Suppressor macrophage (primary cell): ENCODE measurements at regions not wholly inside any gene's neighbourhood (a gene's known extent, or its start where the extent isn't known, plus 50 kb on each side); places are given as distances from the start of the nearest gene placed in this dataset.
A peak's percentile ranks its signal among the peaks of the same experiment; 100 is the strongest.

Experiments
- DNase-seq, 4 experiments: peaks; one replicate each; pipeline ENCODE4 v3.0.0-alpha.2; 2020 to 2022

DNA sequence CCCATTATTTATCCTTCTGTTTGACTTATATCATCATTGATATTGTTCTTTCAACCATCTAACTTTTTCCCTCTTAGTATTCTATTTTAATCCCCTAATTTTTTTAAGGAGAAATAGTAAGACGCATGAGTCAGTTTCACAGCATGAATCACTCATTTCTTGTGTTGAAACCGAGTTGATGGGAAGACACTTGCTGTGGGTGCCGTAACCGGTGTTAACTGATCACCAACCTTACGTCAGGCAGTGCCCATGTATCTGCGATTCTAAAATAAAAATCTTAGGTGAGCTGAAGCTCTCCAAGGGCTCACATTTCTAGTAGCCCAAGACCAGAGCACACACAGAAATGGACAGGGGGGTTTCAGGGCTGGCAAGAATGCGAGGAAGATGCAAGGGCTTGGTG, 348.1 kb downstream of the GALR1 start:
- DNase-seq = no peak

DNA sequence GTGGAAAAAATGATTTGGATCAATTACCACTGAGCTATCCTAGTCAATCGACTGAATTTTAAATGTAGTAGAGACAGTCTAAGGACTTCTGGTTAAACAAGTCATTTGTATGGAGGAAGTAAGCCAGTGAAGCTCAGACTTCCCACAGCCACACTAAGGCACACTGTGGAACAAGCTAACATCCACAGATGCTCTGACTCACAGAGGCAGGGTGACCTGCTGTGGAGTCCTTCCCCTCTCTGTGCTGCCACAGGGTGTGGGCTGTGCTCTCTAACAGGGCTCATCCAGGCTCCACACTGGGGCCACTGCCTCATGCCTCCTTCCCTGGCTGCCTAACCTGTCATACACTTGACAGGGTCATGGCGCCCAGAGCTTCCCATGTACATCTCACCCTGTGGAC, 351.0 kb downstream of the GALR1 start:
- no peak for DNase-seq

DNA sequence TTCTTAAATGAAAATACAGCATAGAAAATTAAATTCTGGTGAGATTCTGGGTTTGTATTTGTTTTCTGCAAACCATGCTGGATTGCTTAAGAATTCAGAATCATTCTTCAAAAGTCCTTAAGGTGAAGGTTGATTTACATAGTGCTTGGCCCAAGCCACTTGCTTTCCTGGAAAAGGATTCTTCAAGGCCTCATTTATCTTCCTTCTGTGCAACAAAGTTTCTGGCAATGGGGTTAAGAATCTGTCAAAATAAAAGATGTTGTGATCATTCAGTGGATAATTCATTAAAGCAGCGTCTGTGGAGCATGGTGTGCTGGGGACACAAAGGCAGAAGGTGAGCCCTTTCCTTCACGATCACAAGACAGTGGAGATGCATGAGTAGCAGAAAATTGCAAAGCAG, 351.9 kb downstream of the GALR1 start:
- no peak for DNase-seq

DNA sequence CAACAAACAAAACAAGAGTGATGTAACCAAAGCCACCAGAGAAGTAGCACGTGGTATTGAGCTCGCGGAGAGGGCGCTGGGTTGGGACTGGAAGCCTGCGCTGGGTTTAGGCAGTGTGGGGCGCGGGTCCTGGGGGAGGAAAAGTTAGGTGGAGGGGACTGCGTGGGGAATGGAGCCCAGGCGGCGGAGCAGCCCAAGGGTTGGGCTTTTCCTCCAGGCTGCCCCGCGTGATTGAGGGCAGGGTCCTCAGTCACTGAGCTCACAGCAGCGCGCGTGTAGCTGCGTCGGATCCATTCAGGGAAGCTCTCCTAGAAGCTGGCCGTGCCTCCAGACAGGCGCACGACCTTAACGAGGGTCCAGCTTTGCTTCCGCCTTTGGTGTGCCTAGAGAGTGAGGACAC, 357.4 kb downstream of the GALR1 start:
- no peak for DNase-seq

DNA sequence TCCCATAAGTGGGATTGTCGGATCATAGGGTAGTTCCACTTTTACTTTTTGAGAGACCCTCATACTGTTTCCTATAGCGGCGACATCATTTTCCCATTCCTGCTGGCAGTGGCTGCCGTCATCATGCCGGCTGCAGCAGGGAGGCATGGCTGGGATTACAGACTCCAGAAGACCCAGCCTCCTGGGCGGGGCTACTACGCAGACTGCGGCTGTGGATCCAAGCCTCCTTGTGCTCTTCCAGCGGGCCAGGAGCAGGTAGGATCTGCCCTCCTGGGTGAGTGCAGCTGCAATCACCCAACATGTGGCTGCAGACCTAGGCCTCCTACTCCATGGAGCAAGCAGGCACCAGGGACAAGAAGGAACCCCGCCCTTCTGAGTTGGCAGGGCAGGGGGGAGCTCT, 359.2 kb downstream of the GALR1 start:
- DNase-seq = no peak

DNA sequence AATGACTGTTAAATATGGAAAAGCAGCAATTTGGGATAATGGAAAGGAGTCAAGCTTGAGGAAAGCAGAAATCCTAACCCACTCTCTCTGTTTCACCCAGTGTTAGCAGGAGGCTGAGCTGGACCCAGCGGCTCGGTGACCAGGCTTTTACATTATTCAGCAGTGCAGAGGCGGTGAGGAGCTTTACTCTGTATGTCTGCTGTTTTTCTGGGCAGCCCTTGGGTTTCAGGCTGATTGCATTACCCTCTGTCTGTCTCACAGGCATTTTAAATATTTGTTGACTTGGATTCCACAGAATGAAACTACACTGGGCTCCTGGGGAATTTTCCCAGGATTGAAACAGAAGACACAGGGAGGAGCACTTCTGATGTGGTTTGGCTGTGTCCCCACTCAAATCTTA, 368.0 kb downstream of the GALR1 start:
- no peak for DNase-seq

DNA sequence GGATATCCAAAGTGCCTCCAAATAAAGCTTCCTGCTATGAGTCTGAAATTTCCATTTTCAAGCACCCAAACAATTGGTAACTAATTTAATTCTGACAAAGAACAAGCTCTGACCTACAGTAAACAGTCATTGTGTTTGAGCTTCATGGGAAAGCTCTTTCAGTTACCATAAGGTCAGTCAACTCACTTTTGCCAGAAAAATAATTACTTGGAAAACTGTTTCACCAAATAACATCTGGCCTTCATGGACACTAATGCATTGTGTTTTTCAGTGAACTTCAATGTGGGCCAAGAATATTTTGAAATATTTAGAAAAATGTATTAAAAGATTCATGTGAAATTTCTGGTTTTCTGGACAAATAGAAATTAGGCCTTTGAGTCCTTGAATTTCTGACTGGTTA, 369.9 kb downstream of the GALR1 start:
- no peak for DNase-seq

DNA sequence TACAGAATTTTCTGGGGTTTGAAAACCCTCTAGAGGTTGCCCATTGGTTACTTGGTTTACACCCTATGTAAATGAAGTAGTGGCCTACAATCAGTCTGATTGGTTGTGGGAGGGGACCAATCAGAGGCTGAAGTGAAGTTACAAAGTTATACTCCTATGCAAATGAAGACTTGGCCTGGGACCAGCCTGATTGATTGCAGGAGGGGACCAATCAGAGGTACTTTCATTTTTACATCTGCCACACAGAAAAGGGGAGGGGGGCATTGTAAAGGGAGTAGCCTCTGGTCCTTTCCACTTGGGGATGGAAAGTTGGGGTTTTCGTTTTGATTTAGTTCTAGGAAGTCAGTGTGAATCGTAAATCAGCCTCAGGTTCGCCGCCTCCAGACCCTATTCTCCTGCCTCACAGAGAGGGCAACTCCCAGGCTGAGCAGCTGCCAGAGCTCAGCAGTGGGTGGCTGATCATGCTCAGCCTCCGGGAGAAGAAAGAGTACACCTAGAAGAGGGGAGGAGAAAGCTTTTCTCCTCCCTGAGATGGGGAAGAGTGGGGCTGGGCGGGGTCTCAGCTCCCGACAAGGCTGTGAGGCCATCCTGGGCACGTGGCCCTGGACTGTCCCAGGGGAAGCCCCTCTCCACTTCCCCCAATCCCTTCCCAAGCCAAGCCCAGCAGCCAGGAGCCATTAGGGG, 372.5 kb downstream of the GALR1 start:
- no peak for DNase-seq

DNA sequence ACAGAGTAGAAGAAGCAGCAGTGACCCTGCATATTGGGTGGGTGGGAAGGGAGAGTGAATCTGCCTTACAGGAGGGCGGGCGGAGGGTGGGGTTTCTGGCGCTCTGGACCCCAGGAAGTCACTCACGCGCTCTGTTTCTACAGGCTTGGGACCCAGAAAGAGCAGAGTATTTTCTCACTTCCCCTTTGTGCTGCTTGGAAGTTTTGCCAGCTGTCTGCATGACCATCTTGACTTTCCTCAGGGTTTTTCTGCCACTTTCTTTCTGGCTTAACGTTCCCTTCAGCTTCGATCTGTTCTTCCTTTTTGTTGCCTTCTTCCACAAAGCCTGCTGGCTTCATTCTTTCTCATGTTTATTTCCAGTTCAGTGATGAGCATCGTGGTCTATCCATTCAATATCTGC, 383.1 kb downstream of the GALR1 start:
- peak in 1 of 4 experiments; percentile 7 for DNase-seq

DNA sequence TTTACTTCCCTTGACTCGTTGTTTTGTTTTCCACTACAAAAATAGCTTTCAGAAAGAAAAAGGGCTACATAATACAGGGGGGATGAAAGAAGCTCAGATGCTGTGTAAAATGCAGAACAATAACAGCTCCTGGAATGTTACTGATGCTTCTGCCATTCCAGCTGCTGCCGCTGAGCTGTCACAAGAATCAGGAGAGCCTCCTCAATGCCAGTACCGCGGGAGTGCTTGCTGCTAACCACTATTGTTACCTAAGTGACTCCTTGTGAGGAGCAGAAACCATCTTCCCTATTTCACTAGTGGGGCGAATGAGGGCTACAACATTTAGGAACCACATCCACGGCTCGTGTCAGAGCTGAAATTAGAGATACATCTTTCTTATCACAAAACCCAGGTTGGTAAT, 384.8 kb downstream of the GALR1 start:
- DNase-seq = no peak

DNA sequence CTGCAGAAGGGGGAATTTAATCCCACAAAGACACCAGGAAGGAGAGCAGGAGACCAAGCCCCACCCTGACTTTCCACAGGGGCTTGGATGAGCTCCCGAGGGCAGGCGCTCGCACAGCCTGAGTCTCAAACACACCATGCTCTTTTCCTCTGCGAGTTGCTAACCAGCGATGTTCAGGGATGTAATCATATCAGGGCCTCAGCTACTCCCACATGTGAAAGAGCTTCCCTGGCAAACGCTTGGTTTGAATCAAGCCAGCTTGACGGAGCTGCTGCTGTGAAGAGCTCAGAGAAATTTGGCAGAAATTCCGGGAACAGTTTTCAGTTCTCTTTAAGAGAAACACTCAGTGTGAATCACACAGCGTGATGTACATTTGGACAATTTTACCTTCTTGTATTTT, 385.8 kb downstream of the GALR1 start:
- no peak for DNase-seq

DNA sequence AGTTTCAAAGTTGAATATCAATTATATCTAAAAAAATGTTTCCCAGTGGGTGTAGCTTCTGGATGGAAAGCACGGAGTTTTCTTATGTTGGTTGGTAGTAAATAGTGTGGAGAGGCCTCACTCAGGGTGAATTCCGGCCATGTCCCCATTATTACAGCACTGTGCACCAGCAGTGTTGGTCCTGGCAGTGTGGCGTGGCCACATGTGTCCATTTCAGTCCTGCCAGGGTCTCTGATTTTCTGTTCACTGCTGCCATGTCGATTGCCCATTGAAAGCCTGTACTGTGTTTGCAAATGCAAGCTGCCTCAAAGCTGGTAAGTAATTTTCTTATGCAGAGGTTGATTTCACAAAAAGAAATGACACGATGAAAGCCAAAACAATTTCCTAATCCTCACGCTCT, 386.2 kb downstream of the GALR1 start:
- DNase-seq = no peak

DNA sequence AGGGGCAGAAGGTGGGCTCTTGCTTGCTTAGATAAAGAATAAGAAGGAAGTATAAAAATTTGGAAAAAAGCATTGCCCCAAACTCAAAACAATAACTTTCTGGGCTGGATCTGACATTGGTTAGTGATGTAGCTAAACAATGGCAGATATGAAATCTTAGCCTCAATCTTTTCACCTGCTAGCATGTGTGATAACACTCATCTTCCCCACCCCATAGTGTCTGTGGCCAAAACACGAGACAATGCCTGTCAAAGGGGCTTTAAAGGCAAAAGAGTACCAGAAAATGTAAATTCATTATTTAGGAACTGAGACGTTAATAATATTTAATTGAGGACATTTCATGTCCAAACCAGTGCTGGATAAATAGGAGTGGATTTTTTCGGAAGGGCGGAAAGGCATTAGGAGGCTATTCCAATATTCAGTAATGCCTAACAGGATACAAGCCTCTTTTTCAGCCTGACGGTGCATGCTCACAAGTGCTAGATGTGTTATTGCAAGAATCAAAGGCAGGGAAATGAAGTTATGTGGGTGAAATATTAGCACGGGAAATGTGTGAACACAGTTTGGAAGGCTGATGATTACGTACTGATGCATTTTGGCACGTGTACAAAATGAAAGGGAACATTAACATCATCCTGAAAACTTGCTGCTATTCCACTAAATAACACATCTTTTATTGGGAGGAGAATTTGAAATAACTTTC, 395.7 kb downstream of the GALR1 start:
- no peak for DNase-seq

DNA sequence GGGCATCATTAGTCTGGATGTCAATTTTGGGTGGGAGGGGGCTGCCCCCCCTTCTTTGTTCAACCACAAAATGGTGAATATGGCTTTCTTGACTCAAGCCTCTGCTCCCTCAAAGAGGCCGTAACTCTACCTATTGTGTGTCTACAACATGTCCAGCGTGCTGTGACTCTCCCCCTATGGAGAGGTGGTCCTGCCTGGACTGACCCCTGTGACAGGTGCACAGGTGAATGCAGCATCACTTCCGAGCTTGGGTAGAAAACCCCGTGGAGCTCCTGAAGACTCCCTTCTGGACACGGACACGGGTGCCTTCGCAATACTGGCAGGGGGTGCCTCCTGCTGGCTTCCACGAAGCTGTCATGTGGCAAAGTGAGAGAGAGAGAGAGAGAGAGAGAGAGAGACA, 397.8 kb downstream of the GALR1 start:
- DNase-seq = no peak

DNA sequence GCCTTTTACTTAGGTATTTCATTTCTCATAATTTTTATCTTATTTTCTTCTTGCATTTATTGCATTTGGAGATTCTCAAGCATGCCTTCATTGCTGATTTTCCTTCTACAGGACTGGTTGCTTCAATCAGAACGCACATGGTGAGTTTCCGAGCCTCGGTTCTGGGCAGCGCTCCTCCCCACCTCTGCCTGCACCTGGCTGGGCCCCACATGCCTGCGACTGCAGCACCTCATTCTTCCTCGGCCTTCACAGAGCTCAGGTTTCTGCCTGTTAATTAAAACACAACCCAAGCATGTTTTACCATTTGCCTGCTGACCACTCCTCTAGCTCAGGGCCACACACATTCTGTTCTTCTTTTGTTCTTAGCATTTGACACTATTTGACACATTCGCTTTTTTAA, 398.8 kb downstream of the GALR1 start:
- DNase-seq = no peak

DNA sequence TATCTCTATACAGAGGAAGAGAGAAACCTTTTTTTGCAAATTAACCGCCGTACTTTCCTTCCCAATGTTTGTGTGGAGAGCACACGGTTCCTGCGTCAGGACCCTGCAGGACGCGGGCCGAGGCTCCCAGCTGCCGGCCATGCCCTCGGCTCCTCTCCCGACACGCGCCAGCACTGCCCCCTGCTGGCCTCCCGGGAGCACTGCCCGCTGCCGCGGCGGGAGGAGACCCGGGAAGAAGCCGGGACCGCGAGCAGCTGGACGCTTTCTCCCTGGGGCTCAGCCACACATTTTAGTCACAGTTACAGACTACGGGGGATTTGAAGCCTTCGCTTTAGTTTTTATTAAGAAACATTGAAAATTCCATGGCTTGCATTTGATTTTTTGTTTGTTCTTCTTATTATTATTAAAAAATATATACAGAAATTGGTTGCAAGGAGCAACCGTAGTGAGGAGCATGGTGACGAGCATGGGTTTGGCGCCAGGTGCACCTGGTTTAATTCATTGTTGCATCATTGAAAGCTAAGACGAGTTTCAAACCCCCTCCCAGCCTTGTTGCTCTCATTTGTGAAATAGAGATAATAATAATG, 401.2 kb downstream of the GALR1 start:
- DNase-seq = peak; percentile 75 to 90 (median 86)

DNA sequence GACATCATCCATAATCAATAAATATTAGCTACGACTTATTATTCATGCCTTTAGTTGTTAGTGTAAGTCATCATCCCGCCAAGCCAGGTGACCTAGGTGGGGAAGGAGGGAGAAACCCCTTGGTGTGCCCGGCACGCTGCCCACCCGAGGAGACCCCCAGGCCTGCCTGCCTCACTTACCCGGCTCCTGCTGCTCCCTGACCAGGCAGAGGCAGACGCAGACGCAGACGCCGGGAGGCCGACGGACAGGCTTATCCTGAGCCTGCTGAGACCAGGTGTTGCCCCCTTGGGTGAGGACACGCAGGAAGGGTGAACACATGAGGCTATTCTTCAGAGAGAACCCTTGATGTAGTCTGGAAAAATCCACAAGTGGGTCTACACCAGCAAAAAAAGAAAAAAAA, 401.8 kb downstream of the GALR1 start:
- no peak for DNase-seq

DNA sequence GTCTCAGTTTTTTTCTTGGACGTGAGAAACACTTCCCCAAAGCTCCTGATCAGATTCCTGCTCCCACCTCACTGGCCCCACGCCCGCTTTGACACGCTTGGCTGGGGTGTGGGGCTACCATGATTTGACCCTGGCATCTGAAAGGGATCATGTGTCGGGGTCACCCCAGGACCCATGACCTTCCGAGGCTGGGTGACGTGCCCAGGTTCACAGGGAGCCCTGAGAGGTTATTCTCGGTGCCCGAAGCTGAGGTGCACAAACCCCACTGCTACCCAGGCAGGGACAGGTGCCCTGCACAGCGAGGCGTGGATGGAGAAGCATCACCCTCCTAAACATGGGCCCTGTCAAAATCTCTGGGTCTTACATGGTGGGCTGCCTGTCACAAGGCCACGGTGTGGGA, 404.1 kb downstream of the GALR1 start:
- no peak for DNase-seq

DNA sequence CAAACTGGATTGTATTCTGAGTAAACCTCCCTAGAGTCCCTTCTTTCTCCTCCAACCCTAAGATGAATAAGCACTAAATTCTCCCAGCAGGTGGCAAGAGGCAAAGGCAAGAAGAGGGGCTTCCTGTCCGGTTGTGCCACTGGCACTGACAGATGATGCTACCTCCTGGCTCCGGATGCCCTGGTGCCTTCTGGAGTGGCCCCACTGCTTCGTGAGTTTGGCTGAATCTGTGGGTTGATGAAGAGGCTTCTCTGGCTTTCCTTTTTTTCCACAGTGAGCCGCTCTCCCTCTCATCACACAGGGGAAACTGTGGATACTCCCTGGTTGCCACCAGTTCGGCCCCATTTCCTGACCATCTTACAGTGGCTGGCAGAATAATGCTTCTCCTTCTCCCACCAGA, 404.7 kb downstream of the GALR1 start:
- no peak for DNase-seq

DNA sequence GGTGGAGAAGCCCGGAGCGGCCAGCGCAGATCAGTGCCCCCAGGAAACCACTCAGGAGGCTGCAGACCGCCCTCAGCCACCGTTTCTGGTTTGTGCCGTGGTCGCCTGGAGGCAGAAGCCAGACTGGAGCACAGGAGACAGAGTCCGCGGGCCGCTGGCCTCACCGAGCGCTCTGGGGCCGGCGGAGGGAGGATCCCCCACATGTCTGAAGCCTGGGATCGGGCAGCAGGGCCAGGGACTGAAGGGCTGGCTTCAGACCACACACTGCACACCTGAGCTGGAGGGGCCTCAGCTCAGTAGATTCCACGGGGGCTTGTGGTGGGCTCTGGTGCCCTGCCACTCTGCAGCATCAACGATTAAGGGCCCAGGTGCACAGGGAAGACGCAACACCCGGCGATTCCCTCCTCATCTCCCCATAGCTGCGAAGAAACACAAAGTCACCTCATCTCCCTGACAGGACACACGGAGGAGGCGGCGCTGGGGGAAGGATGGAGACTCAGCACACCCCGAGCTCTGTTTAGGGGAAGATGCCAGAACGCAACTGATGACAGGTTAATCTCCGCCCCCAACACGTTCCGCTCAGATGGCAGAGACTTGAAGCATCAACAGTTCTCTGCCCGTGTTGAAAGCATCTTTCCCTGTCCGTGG, 408.1 kb downstream of the GALR1 start:
- DNase-seq = no peak

DNA sequence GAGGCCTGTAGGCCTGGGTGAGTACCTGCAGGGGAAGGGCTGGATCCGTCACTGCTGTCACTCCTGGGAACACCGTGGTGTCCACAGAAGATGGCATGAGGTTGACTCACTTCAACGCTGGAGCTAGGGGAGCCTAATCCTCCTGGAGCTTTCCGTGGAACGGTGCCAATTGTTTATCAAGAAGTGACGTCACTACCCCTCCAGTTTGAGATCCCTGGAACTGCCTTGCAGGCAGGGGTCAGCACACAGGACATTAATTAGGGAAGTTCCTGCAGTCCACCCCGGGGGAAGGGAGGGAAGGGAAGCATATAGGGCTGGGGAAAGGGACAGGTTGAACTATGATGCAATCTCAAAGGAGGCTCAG, 408.6 kb downstream of the GALR1 start:
- no peak for DNase-seq

DNA sequence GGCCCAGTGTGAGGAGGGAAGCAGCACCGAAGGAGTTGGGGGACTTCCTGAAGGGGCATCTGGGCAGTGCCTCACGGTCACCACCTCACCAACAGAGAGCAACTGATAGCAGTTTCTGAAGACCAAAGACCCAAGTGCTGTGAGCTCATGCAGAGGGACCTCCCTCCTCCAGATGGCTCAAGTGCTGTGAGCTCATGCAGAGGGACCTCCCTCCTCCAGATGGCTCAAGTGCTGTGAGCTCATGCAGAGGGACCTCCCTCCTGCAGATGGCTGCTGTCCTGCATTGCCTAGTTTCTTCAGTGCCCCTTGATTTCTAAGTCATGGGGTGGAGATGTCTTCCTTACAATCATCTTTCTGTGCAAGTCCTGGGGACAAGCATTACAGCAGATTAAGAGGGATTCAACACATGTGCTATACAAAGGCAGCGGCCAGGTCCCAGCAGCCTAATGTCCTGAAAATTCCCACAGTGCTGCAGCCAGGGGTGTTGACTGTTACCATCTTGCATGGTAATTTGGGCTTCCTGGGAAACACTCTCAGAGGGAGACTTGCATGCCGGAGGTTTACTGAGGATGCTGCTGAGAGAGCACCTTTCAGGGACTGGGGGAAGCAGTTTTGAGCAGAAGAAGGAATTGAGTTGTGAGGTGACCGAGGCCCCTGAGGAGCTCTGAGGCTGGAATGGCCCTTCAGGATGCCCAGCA, 409.3 kb downstream of the GALR1 start:
- DNase-seq = no peak

DNA sequence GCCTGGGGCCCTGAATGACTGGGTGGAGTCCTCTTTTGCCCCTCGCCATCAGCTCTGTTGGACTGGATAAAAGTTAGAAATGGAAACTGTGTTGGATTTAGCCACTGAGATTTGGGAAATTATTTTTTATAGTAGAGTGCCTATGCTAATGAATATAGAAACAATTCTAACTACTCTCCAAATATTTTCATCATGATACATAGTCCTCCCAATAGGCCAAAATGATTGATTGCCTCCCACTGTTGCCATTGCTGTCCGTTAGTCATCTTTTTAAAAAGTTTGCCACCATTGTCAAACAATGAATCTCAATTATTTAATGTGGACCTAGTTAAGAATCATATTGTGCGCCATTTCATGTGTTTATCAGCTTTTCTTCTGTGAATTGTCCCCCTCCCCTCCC, 417.0 kb downstream of the GALR1 start:
- no peak for DNase-seq
